Activated naive CD4-positive, alpha-beta T cell treated with anti-CD3 and anti-CD28 coated beads, Interleukin-2, amount 50 U/mL, for 72 hours (primary cell): ENCODE measurements at regions not wholly inside any gene's neighbourhood (a gene's known extent, or its start where the extent isn't known, plus 50 kb on each side); places are given as distances from the start of the nearest gene placed in this dataset.

Source experiments
- ATAC-seq, 2 donors: fragments of 150-1000 bp; cut with Tn5 transposase; 2 replicates each; pipeline ENCODE4 v1.10.0; 2021; ENCODE audit warnings: mild to moderate bottlenecking in 2 of 2, moderate library complexity in 2 of 2
- DNase-seq, 2 donors: peaks; one replicate each; pipeline ENCODE4 v3.0.0; 2021 to 2022; ENCODE audit warnings: low spot score in 2 of 2
- H3K27ac Mint-ChIP-seq, 2 donors: one replicate each; pipeline ENCODE4 v1.8.0; 2022; ENCODE audit warnings: mild to moderate bottlenecking in 2 of 2, mixed read lengths in 2 of 2
- H3K36me3 Mint-ChIP-seq, 2 donors: one replicate each; pipeline ENCODE4 v1.8.0; 2022; ENCODE audit warnings: mixed read lengths in 2 of 2
- H3K9me3 Mint-ChIP-seq, 2 donors: one replicate each; pipeline ENCODE4 v1.8.0; 2022; ENCODE audit warnings: mixed read lengths in 2 of 2

DNA sequence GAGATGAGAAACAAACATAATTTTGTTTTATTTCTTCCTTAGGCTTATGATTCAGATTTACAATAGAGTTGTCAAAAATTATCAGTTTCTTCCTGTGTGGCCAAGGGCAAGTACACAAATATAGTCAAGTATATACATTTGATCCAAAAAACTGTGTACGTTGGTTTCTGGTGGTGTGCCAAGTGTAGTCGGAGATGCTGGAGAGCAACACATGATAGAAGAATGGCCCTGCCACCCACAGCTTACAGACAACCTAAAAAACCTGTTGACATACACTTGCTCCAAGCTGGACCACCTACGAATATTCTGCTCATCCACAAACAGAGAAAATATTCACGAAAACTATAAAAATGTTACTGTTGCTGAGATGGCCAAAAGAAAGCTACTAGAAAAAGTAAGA lies 890.8 kb upstream of the PHF14 start:
- no peaks in the 10 kb centered on the region for H3K36me3 Mint-ChIP-seq
- no peak overlapping the region for H3K27ac Mint-ChIP-seq
- DNase-seq (no peak), ATAC-seq (no peak)
- peaks cover 5 to 11% of the 10 kb centered on the region in 2 donors for H3K9me3 Mint-ChIP-seq

DNA sequence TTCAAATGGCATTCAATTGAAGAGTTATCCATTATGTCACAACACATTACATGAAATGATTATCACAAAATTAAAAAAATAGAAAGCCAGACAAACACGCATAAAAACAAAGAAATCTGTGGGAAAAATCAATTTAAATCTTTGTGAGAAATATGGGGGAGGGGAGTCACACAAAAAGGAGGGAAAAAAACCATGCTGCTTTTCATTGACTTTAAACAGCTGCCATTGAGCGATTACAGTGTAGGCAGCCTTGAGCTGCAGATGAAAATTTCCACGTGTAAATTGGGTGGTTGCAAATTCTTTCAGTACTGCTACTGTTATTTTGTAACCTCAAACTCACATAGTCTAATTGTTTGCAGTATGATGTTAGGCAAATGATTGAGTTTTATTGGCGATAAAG lies 889.9 kb upstream of the PHF14 start:
- ATAC-seq (no peak), DNase-seq (no peak)
- Mint-ChIP-seq H3K9me3 (peaks cover 5 to 11% of the 10 kb centered on the region in 2 donors), H3K36me3 (no peaks in the 10 kb centered on the region), H3K27ac (no peak overlapping the region)

DNA sequence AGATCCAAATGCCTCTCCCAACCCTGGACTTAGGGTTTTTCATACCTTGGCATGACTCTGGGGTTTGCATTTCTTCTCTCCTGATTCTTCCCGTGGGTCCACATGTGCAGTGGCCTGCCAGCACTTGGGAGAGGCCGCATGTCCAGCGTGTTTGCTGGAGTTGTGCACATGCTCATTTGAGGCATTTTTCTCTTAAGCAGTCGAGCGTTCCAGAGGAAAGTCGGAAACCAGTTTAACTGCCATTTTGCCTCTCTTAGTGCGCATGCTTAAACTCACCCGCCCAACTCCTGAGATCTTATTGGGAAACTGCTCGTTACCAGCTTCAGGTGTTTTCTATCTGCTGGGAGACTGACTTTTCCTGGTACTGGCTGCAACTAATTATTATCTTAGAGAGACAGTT lies 888.4 kb upstream of the PHF14 start:
- Mint-ChIP-seq H3K9me3 (peaks cover 5 to 11% of the 10 kb centered on the region in 2 donors), H3K36me3 (no peaks in the 10 kb centered on the region), H3K27ac (no peak overlapping the region)
- DNase-seq (no peak), ATAC-seq (no peak)

DNA sequence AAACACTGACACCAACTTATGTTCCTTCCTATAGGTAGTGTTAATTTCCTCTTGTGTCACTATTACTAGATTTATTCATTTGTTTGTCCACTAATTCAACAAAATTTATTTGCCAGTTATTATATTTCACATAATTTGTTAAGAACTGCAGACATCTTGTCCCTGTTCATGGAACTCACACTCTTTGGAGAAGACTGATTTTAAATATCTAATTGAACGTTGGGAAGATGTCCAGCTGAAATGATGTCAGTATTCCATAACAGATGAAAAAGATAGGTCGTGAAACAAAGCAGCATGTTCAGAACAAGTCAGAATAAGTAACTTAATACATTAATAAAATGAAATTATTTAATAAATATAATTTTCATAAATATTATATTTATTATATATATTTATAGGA lies 873.1 kb upstream of the PHF14 start:
- peaks cover 0 to 7% of the 10 kb centered on the region in 2 donors for H3K9me3 Mint-ChIP-seq
- no peak for ATAC-seq
- H3K27ac Mint-ChIP-seq: no peak overlapping the region

DNA sequence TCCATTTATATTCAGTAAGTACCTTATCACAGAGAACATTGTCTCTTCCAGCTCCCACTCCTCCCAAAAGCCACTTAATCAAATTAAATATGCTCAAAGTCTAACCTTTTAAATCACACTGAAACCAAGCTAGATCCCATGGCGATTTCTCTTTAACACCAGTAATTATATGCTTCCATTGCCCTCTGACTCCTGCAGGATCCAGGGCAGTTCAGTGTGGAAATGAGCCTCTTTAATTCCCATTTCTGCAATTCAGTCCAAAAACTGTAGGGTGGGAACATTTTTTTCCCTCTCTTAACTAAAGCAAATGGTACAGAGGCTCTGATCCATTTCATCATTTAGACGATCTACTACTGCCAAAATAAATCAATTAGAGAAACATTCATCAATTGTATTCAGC lies 872.3 kb upstream of the PHF14 start:
- no peak overlapping the region for H3K27ac Mint-ChIP-seq
- no peaks in the 10 kb centered on the region for H3K36me3 Mint-ChIP-seq
- H3K9me3 Mint-ChIP-seq: peaks cover 0 to 7% of the 10 kb centered on the region in 2 donors
- no peak for ATAC-seq
- DNase-seq: no peak

More for the DNA sequence above, 873.1 kb upstream of the PHF14 start:
- DNase-seq: no peak
- no peaks in the 10 kb centered on the region for H3K36me3 Mint-ChIP-seq

DNA sequence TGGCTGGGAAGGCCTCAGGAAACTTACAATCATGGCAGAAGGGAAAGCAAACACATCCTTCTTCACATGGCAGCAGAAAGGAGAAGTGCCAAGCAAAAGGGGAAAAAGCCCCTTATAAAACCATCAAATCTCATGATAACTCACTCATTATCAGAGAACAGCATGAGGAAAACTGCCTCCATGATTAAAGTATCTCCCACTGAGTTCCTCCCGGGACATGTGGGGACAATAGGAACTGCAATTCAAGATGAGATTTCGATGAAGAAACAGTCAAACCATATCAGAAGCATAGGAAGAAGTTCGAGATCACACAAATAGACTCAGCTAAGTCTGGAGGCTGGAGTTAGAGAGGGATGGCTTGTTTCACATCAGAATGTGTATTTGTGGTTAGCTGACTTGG lies 869.4 kb upstream of the PHF14 start:
- H3K36me3 Mint-ChIP-seq: no peaks in the 10 kb centered on the region
- H3K9me3 Mint-ChIP-seq: peaks cover 0 to 11% of the 10 kb centered on the region in 2 donors
- ATAC-seq (no peak), DNase-seq (no peak)
- H3K27ac Mint-ChIP-seq: no peak overlapping the region

DNA sequence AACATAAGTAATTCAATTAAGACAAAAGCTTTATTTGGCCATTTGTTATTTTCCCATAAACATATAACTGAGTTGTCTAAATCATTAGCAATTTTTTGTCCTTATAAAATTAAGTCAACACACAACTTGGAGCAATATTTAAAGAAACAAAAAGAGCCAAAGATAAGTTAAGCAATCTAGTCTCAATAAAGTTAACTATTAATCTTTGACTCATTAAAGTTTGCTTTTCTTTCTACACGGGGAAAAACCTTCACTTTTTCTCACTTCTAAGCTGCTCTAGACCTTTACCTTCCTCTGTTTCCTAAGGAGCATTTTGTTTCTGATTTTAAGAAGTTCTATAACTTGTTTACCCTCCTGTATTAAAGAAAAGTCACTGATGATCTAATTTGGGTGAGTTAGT lies 867.1 kb upstream of the PHF14 start:
- peaks cover 0 to 7% of the 10 kb centered on the region in 2 donors for H3K9me3 Mint-ChIP-seq

DNA sequence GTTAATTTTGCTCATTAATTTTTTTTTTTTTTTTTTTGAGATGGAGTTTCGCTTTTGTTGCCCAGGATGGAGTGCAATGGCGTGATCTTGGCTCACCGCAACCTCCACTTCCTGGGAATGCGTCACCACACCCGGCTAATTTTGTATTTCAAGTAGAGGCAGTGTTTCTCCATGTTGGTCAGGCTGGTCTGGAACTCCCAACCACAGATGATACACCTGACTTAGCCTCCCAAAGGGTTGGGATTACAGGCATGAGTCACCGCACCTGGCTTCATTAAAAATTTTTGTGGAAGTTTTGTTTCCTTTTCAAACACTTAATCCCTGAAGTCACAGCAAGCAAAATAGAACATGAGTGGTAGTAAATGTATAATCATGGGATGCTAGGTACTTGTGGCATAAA lies 857.2 kb upstream of the PHF14 start:
- DNase-seq: no peak
- Mint-ChIP-seq H3K36me3 (no peaks in the 10 kb centered on the region), H3K9me3 (peaks cover 6 to 7% of the 10 kb centered on the region in 2 donors), H3K27ac (no peak overlapping the region)
- no peak for ATAC-seq

More for the DNA sequence above, 867.1 kb upstream of the PHF14 start:
- no peak for ATAC-seq
- DNase-seq: no peak
- Mint-ChIP-seq H3K27ac (no peak overlapping the region), H3K36me3 (no peaks in the 10 kb centered on the region)

DNA sequence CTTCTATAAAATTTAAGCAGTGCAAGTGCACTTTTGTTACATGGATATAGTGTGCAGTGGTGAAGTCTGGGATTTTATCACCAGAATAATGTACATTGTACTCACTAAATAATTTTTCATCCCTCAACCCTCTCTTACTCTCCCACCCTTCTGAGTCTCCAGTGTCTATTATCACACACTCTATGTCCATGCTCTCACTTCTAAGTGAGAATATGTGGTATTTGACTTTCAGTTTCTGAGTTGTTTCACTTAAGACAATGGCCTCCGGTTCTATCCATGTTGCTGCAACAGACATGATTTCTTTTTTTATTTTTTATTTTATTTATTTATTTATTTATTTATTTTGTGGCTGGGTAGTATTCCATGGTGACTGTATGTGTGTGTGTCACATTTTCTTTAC lies 855.9 kb upstream of the PHF14 start:
- Mint-ChIP-seq H3K9me3 (peaks cover 3 to 7% of the 10 kb centered on the region in 2 donors), H3K27ac (no peak overlapping the region), H3K36me3 (no peaks in the 10 kb centered on the region)
- no peak for DNase-seq
- no peak for ATAC-seq

DNA sequence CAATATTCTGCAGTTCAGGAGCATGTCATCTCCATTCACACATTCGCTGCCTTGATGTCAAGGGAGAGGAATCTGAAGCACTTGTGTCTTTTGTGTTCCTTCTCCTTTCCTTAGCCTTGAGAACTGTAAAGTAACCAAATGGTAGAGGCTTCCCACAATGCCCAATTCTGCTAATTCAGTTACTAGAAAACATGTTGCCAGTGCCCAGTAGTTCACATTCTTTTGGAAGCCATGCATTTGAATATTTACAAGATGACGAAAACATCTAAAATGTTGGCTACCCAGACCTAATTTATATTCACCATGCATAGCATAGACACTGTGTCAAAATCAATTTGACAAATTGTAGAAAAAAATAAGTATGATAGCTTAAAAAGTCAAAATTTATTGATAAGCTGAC lies 852.7 kb upstream of the PHF14 start:
- Mint-ChIP-seq H3K9me3 (peaks cover 0 to 3% of the 10 kb centered on the region in 2 donors), H3K27ac (no peak overlapping the region), H3K36me3 (no peaks in the 10 kb centered on the region)
- ATAC-seq (no peak), DNase-seq (no peak)

DNA sequence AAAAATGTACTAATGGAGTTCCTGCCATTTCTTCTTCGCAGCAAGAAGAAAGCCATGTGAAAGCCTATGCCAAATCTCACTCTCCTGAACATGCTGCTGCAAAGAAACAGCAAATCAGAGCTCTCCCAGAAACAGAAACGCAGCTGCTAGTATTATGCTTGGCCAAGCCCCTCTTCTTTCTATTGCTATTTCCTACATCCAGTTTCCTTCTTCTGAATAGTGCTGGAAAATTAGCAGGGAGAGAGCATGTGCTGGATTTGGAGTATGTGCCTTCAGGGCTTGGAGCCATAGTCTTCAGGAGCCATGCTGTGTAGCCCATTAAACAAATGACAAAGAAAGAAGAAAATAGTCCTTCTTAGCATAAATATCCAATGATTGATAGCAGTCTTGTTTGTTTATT lies 852.0 kb upstream of the PHF14 start:
- ATAC-seq (no peak), DNase-seq (no peak)
- no peaks in the 10 kb centered on the region for H3K36me3 Mint-ChIP-seq
- H3K27ac Mint-ChIP-seq: no peak overlapping the region
- peaks cover 0 to 3% of the 10 kb centered on the region in 2 donors for H3K9me3 Mint-ChIP-seq

DNA sequence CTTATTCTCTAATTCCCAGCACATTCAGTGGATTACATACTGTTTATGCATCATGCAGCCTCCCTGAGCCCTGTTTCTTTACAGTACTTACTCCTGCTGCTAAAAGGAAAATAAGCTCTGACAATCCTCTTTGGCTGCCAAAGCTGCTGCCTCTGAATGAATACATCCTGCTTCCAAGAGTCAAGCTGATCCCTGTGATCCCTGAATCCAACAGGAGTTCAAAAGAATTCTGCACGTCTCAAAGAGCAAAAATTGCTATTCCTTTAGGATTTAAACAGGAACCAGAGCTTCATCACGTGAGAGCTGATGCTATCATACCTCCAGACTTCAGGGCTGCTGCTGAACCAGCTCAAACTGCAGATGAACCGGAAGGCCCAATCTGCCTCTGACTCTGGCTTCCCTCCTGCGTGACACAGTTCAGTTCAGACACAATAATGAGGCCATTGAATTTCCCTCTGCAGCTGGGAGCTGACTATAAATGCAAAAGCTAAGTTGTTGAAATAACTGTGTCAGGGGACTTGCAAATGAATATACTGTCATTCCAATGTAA lies 851.0 kb upstream of the PHF14 start:
- no peak for ATAC-seq
- Mint-ChIP-seq H3K27ac (no peak overlapping the region), H3K9me3 (no peaks in the 10 kb centered on the region), H3K36me3 (no peaks in the 10 kb centered on the region)
- no peak for DNase-seq

DNA sequence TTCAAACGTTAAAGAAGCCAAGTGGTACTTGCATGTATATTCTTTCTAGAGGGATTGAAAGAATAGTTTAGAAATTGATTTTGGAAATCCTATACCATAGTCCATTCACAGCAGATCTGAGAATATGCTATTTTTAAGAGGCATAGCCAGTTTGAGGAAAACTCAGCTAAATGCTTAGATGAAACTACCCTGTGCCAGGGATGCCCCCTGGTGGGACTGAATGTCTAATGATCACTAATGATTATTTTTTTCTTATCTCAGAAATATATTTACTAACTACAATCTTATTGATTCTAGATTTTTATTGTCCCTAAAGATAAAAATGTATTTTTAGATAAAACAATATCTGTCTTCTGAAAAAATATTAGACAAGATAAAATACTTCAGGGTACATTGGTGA lies 844.9 kb upstream of the PHF14 start:
- Mint-ChIP-seq H3K9me3 (no peaks in the 10 kb centered on the region), H3K27ac (no peak overlapping the region), H3K36me3 (no peaks in the 10 kb centered on the region)
- DNase-seq (no peak), ATAC-seq (no peak)

DNA sequence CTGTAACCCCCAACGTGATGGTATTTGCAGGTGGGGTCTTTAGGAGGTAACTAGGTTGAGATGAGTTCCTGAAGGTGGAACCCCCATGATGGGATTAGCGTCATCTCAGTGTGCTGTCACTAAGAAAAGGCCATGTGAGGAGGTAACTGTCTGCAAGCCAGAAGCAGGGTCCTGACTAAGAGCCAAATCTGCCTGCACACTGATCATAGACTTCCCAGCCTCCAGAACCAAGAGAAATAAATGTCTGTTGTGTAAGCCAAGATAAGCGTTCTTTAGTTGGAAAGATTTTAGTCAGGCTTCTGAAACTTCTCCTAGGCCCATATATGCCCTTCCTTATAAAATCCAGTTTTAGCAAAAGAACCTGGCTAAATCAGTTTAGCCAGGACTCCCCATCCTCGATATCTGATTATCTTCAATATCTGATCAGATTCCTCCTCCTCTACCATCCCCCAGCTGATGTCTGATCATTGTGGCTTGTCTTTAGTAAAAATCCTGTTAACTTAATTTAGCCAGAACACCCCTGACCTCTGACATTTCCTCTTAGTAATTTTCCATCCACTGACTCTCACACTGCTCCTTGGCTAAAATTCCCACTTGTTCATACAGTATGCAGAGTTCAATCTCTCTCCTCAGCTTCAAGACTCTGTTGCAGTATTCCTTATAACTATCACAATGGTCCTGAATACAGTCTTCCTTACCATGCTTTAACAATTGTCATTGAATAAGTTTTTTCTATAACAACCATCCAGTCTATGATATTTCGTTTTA lies 835.4 kb upstream of the PHF14 start:
- Mint-ChIP-seq H3K27ac (no peak overlapping the region), H3K36me3 (no peaks in the 10 kb centered on the region), H3K9me3 (peaks cover 4 to 7% of the 10 kb centered on the region in 2 donors)
- ATAC-seq: no peak
- no peak for DNase-seq

DNA sequence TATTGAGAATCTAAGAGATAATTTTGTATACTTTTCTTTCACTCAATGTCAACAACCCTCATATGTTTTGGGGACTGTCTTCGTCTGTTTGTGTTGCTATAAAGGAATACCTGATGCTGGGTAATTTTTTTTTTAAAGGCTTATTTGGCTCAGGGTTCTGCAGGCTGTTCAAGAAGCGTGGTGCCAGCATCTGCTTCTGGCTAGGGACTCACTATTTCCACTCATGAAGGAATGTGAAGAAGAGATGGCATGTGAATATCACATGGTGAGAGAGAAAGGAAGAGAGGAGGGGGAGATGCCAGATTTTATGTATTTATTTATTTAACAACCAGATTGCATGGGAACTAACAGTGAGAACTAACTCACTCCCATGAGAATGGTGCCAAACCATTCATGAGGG lies 827.4 kb upstream of the PHF14 start:
- H3K27ac Mint-ChIP-seq: no peak overlapping the region
- no peak for DNase-seq
- H3K9me3 Mint-ChIP-seq: peaks cover 0 to 3% of the 10 kb centered on the region in 2 donors
- H3K36me3 Mint-ChIP-seq: no peaks in the 10 kb centered on the region
- no peak for ATAC-seq

DNA sequence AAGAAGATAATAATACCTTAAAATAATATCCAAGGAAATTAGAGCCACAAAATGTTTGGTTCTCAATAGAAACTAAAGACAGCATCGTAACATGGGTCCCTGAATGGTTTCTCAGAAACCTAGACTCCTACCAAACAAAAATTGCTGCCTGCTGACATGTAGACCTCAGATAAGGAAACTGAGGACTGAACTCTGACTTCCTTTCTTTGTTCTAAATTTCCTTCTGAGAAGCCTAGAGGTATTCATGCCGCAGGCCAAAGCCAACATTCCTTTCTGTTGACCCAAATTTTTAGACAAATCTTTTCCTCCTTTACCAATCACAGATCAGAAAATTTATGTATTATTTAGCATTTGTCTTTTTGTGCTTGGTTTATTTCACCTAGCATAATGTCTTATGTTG lies 816.7 kb upstream of the PHF14 start:
- H3K27ac Mint-ChIP-seq: no peak overlapping the region

DNA sequence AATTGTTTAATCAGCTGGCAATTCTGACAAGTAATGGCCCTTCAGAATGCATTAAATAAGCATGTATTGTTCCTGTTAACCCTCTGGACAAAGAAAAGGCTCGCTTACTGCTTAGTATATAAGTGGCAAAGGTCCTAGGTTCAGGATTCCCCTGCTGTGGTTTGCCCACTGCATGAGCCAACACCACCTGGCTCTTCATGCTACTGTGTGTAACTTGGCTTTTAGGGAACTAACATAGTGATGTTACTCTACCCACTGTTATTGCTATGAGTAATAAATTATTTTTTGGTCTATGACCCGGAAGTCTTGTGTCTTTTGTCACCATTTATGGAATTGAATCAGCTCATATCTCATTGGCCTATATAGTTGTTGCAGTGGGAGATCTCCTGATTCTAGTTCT lies 791.7 kb upstream of the PHF14 start:
- no peak for DNase-seq
- no peaks in the 10 kb centered on the region for H3K36me3 Mint-ChIP-seq
- peaks cover 3 to 6% of the 10 kb centered on the region in 2 donors for H3K9me3 Mint-ChIP-seq
- H3K27ac Mint-ChIP-seq: no peak overlapping the region
- ATAC-seq: no peak

More for the DNA sequence above, 816.7 kb upstream of the PHF14 start:
- no peaks in the 10 kb centered on the region for H3K36me3 Mint-ChIP-seq
- DNase-seq: no peak
- ATAC-seq: no peak
- H3K9me3 Mint-ChIP-seq: peaks cover 0 to 3% of the 10 kb centered on the region in 2 donors

DNA sequence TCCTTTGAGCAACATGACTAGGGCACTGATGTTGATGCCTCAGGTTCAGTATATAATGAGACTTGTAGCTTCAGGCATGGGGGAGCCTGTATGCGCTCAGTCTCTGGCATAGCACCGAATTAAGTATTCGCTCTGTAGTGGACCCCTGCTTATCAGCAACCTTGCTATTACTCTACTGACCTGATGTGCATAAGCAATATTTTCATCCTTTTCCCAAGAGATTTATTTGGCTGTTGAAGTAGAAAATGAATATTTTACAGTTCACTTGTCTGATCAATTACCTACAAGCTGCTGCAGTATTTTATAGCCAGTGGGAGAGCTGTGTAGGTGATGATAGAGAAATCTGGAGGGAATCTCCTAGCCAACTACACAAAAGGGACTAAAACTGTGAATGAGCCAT lies 781.6 kb upstream of the PHF14 start:
- no peak overlapping the region for H3K27ac Mint-ChIP-seq
- ATAC-seq (no peak), DNase-seq (no peak)
- no peaks in the 10 kb centered on the region for H3K9me3 Mint-ChIP-seq
- H3K36me3 Mint-ChIP-seq: no peaks in the 10 kb centered on the region
